ENCODE measurements at regions not wholly inside any gene's neighbourhood (a gene's known extent, or its start where the extent isn't known, plus 50 kb on each side); places are given as distances from the start of the nearest gene placed in this dataset.

GRCh38 chr5:122533825-122534224, 221.8 kb downstream of the SNCAIP start:
- DNase-seq (ENCODE audit: extremely low spot score) = no peak
- POLR2A ChIA-PET = no interaction called here
- no peak for TF ChIP-seq CTCF (IDR thresholded peaks at IDR 0.05; ENCODE audit: control extremely low read depth, extremely low read depth, low read depth, missing control alignments)
- CTCF ChIA-PET = no interaction called here

- no peak for DNase-seq (ENCODE audit: extremely low spot score)
- ChIA-PET POLR2A (no interaction called here), CTCF (interaction anchor here (1.0 kb wide), 1 partner anchor 9 kb away, joined by 3 read pairs; no protein-coding TSS in a partner anchor)
- TF ChIP-seq CTCF (IDR thresholded peaks at IDR 0.05; ENCODE audit: control extremely low read depth, extremely low read depth, low read depth, missing control alignments) = no peak
Measured at GRCh38 chr5:122534829-122535228, 222.8 kb downstream of the SNCAIP start.

GRCh38 chr5:122541388-122541787, 229.4 kb downstream of the SNCAIP start:
- no peak for DNase-seq (ENCODE audit: extremely low spot score)
- CTCF ChIA-PET = interaction anchor here (1.5 kb wide), 1 partner anchor 26 kb away, joined by 5 read pairs; no protein-coding TSS in a partner anchor
- TF ChIP-seq CTCF (IDR thresholded peaks at IDR 0.05; ENCODE audit: control extremely low read depth, extremely low read depth, low read depth, missing control alignments) = no peak
- POLR2A ChIA-PET = no interaction called here

- no peak for DNase-seq (ENCODE audit: extremely low spot score)
- TF ChIP-seq CTCF (IDR thresholded peaks at IDR 0.05; ENCODE audit: control extremely low read depth, extremely low read depth, low read depth, missing control alignments) = no peak
- ChIA-PET POLR2A (no interaction called here), CTCF (no interaction called here)
Measured at GRCh38 chr5:122545986-122546385, 228.9 kb upstream of the SNX2 start.

- ChIA-PET CTCF (no interaction called here), POLR2A (no interaction called here)
- no peak for DNase-seq (ENCODE audit: extremely low spot score)
- no peak for TF ChIP-seq CTCF (IDR thresholded peaks at IDR 0.05; ENCODE audit: control extremely low read depth, extremely low read depth, low read depth, missing control alignments)
Measured at GRCh38 chr5:122547219-122547618, 227.7 kb upstream of the SNX2 start.

- TF ChIP-seq CTCF (IDR thresholded peaks at IDR 0.05; ENCODE audit: control extremely low read depth, extremely low read depth, low read depth, missing control alignments) = no peak
- DNase-seq (ENCODE audit: extremely low spot score) = no peak
- CTCF ChIA-PET = no interaction called here
- POLR2A ChIA-PET = no interaction called here
Measured at GRCh38 chr5:122547669-122548068, 227.2 kb upstream of the SNX2 start.

GRCh38 chr5:122559676-122560075, 215.2 kb upstream of the SNX2 start:
- no peak for TF ChIP-seq CTCF (IDR thresholded peaks at IDR 0.05; ENCODE audit: control extremely low read depth, extremely low read depth, low read depth, missing control alignments)
- CTCF ChIA-PET = interaction anchor here (0.7 kb wide), 1 partner anchor 21 kb away, joined by 3 read pairs; no protein-coding TSS in a partner anchor
- POLR2A ChIA-PET = no interaction called here
- no peak for DNase-seq (ENCODE audit: extremely low spot score)

Data from GM10248 (cell line).